Globus pallidus (tissue), 1 donor: ENCODE measurements at regions not wholly inside any gene's neighbourhood (a gene's known extent, or its start where the extent isn't known, plus 50 kb on each side); places are given as distances from the start of the nearest gene placed in this dataset.

Source experiments
- DNase-seq: peaks from one replicate; pipeline ENCODE4 v3.0.0-alpha.2; 2015; ENCODE audit warnings: low spot score

- no peak for DNase-seq
These were observed 242.1 kb upstream of the PWP1 start for GRCh38 chr12:107443320-107444090.

- no peak for DNase-seq
These were observed 240.8 kb upstream of the PWP1 start for GRCh38 chr12:107444771-107445170.

GRCh38 chr12:107446476-107446875 lies 239.1 kb upstream of the PWP1 start:
- DNase-seq = no peak

- no peak for DNase-seq
These were observed 238.3 kb upstream of the PWP1 start for GRCh38 chr12:107447336-107447735.

GRCh38 chr12:107448198-107448597 lies 237.4 kb upstream of the PWP1 start:
- no peak for DNase-seq

- DNase-seq = no peak
These were observed 235.7 kb upstream of the PWP1 start for GRCh38 chr12:107449891-107450290.

GRCh38 chr12:107450541-107450940 lies 235.1 kb upstream of the PWP1 start:
- DNase-seq = no peak

GRCh38 chr12:107451246-107451645 lies 234.4 kb upstream of the PWP1 start:
- DNase-seq = no peak

GRCh38 chr12:107454109-107454830 lies 231.3 kb upstream of the PWP1 start:
- DNase-seq = no peak

- no peak for DNase-seq
These were observed 228.2 kb upstream of the PWP1 start for GRCh38 chr12:107457362-107457935.

GRCh38 chr12:107458163-107458562 lies 227.4 kb upstream of the PWP1 start:
- DNase-seq = no peak

- no peak for DNase-seq
These were observed 226.6 kb upstream of the PWP1 start for GRCh38 chr12:107458990-107459389.

GRCh38 chr12:107459641-107460040 lies 226.0 kb upstream of the PWP1 start:
- DNase-seq = no peak

GRCh38 chr12:107461222-107461975 lies 224.2 kb upstream of the PWP1 start:
- no peak for DNase-seq

- no peak for DNase-seq
These were observed 222.9 kb upstream of the PWP1 start for GRCh38 chr12:107462428-107463332.

GRCh38 chr12:107464644-107465043 lies 221.0 kb upstream of the PWP1 start:
- no peak for DNase-seq

GRCh38 chr12:107465625-107466024 lies 220.0 kb upstream of the PWP1 start:
- no peak for DNase-seq

GRCh38 chr12:107467716-107468115 lies 217.9 kb upstream of the PWP1 start:
- DNase-seq = no peak

- DNase-seq = no peak
These were observed 217.4 kb upstream of the PWP1 start for GRCh38 chr12:107468182-107468581.

- no peak for DNase-seq
These were observed 216.6 kb upstream of the PWP1 start for GRCh38 chr12:107469011-107469410.

- no peak for DNase-seq
These were observed 215.0 kb upstream of the PWP1 start for GRCh38 chr12:107470645-107471044.
